NCI-H774 (cell line): ENCODE measurements at regions not wholly inside any gene's neighbourhood (a gene's known extent, or its start where the extent isn't known, plus 50 kb on each side); places are given as distances from the start of the nearest gene placed in this dataset.
A peak's percentile ranks its signal among the peaks of the same experiment; 100 is the strongest.
"Not testable (repeated sequence)": the region's sequence is repeated elsewhere in the genome, so short reads cannot be mapped to it uniquely, and the experiment has no call there.

Experiments used
- DNase-seq: peaks from one replicate; lab custom pipeline; 2025; lab: John Stamatoyannopoulos, UW

DNA sequence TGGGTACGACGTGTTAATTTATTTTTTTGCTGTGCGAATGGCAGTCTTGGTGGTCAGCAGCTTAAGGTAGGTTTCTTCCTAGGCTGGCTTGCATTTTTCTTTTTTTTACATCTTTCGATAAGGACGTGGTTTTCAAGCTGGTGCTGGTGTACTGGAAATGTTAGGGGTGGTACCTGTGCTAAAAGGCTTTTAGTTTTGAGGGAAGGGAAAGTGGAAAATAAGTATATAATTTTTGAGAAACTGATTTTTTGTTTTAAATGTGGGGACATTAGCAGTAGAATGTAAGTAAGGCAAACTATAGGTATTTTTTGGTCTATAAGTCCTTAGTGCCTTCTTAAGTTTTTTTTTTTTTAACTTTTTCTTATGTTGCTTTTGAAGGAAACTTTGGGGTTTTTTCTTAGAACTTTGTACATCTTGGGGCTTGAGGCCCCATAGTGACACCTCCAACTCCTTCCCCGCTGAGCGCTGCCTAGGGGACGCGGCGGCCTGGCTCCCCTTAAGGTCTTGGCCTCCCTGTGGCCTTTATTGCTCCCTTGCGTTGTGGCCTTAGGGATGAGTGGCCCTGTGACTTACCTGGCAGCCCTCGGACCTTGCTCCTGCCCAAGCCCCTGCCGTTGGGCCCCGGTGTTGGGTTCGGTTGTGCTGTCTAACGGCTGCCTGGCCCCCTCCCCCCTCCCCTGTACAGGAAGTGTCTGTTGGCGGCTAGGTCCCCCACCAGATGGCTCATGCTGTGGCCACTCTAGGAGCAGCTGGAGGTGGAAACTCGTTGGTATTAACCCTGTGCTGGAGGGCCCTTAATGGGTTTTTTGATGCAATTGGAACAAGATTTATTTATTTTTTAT, 88.0 kb upstream of the RPRML start:
- peak; percentile 88 for DNase-seq

DNA sequence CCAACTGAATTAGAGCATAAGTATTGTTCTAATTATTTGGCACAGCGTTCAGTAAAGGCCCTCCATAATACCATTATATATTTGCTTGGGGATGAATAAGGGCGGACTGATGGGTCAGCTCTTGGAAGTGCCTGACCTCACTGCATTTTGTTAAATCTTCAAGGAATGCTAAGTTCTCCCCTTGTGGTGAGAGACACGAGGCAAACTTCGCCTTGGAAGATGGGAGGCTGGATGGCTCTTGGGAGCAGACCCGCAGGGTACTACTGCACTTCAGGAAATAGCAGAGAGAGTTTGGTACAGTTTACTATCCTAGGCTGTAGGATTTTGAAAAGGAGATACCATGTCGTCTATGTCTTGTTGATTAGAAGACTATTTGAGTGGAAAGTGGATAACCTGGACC, 87.0 kb upstream of the RPRML start:
- DNase-seq: no peak

DNA sequence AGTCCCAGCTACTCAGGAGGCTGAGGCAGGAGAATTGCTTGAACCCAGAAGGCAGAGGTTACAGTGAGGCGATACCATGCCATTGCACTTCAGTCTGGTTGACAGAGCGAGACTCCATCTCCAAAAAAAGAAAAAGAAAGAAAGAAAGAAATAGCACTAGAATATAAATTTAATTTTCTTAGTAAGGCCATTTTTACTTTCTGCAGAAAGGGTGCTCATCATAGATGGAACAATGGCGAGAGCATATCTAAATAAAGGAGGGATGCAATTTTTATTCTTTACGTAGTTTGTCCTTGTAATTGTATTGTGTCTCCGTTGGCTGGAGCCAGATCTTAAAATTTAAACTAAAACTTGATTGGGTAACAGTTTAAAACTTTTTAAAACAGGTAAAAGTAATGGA, 85.6 kb upstream of the RPRML start:
- DNase-seq: no peak

GRCh38 chr17:47063475-47063874, 84.4 kb upstream of the RPRML start:
- no peak for DNase-seq

GRCh38 chr17:47062851-47063250, 83.8 kb upstream of the RPRML start:
- DNase-seq: not testable (repeated sequence)

GRCh38 chr17:47060005-47060404, 81.0 kb upstream of the RPRML start:
- not testable (repeated sequence) for DNase-seq

DNA sequence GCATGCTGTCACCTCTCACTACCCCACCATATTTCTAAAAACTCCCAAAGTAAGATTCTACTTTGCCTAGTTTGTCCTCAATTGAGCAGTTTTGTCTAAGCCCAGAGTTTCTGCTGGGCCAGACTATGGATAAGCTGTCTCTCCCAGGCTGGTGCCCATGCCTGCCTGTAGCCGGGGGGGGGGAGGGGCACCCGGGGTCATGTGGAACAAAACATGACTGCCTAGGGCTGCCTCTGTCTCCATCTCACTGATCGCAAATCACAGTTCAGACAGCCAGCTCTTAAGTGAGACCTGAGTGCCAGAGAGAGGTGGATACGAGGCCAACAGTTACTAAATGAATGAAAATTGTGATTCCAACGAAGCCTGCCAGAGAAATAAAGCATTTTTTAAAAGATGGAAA, 78.8 kb upstream of the RPRML start:
- DNase-seq: no peak

DNA sequence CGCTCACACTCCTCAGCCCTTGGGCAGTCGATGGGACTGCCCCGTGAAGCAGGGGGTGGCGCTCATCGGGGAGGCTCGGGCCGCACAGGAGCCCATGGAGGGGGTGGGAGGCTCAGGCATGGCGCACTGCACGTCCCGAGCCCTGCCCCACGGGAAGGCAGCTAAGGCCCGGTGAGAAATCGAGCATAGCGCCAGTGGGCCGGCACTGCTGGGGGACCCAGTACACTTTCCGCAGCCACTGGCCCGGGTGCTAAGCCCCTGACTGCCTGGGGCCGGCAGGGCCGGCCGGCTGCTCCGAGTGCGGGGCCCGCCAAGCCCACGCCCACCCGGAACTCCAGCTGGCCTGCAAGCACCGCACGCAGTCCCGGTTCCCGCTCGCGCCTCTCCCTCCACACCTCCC, 78.2 kb upstream of the RPRML start:
- not testable (repeated sequence) for DNase-seq

DNA sequence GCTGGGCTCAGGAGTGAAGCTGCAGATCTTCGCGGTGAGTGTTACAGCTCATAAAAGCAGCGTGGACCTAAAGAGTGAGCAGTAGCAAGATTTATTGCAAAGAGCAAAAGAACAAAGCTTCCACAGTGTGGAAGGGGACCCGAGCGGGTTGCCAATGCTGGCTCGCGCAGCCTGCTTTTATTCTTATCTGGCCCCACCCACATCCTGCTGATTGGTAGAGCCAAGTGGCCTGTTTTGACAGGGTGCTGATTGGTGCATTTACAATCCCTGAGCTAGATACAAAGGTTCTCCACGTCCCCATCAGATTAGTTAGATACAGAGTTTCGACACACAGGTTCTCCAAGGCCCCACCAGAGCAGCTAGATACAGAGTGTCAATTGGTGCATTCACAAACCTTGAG, 77.6 kb upstream of the RPRML start:
- DNase-seq: not testable (repeated sequence)
